ENCODE measurements at regions not wholly inside any gene's neighbourhood (a gene's known extent, or its start where the extent isn't known, plus 50 kb on each side); places are given as distances from the start of the nearest gene placed in this dataset.
A peak's percentile ranks its signal among the peaks of the same experiment; 100 is the strongest.
"Not testable (repeated sequence)": the region's sequence is repeated elsewhere in the genome, so short reads cannot be mapped to it uniquely, and the experiment has no call there.

DNA sequence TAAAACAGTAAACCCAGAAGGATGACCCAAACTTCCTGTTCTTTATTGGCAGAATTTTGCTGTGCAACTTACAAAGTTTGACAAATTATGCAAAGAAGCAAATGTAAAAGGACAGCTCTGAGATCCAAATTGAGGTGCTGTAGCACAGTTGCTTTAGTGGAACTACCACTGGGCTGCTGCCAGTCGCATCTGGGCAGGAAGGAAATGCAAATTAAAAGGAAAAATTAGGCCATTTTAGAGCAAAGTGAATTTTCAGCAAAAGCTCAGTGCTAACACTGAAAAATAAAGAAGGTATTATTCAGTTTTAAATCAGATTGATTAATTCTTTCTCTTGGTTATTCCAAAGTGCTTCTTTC, 104.5 kb downstream of the ZMAT3 start:
- H3K27me3 ChIP-seq (ENCODE audit: control insufficient read depth in 3 of 3, insufficient read depth in 3 of 3, low read length in 3 of 3), result no peaks in the 10 kb centered on the region
- no peak overlapping the region for H3K4me3 ChIP-seq (ENCODE audit: low read length in 3 of 3)
- H3K27ac ChIP-seq (ENCODE audit: low read depth, low read length), result no peak overlapping the region
- no peaks in the 10 kb centered on the region for H3K9me3 ChIP-seq (ENCODE audit: control insufficient read depth in 3 of 3, low read length in 3 of 3)
- H3K36me3 ChIP-seq (ENCODE audit: control insufficient read depth in 3 of 3, insufficient read depth in 3 of 3, low read length in 3 of 3), result no peaks in the 10 kb centered on the region
- H3K9ac ChIP-seq (ENCODE audit: low read depth in 1 of 3, low read length in 3 of 3), result no peak overlapping the region
- H3K4me1 ChIP-seq (ENCODE audit: control insufficient read depth in 3 of 3, insufficient read depth in 3 of 3, low read length in 3 of 3), result peaks cover 5 to 6% (median 6%) of the 10 kb centered on the region in 3 donors

DNA sequence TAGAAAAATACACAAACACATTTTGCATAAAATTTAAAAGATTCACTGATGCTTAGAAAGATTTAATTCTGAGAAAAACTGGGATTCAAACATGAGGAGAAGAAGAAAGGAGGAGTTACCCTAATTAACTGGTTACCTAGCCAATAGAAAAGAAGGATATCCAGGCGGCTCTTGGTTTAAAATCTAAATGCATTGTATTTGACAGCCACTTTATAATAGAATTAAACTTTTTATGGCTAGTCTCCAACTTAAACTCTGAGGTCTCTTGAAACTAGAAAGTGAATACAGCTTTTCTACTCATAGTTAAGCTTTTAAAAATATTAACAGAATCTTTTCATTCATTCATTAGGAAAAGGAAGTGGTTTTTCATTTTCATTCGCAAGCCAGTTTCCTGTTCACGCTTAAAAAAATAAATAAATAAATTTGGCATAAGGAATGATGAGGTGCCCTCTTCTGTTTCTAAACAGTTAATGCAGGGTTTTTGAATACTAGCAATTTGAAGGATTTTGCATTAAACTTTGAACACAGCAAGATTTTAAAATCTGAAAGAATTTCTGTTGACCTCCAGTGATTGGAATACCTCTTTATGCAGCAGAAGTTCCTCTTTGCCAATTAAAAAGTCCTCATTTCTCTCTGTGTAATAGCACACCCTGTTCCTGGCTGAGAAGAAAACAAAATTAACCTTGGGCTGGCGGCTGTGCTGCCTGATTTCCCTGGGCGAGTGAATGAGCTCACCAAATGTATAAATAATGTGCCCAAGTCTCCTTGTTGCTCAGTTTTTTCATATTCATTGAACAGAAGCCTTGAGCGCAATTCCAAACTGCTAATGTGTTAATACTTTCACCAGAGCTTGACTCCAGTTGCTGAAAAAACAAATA, 105.1 kb downstream of the ZMAT3 start:
- no peaks in the 10 kb centered on the region for H3K27me3 ChIP-seq (ENCODE audit: control insufficient read depth in 3 of 3, insufficient read depth in 3 of 3, low read length in 3 of 3)
- peaks cover 4 to 6% (median 5%) of the 10 kb centered on the region in 3 donors for H3K4me1 ChIP-seq (ENCODE audit: control insufficient read depth in 3 of 3, insufficient read depth in 3 of 3, low read length in 3 of 3)
- no peaks in the 10 kb centered on the region for H3K36me3 ChIP-seq (ENCODE audit: control insufficient read depth in 3 of 3, insufficient read depth in 3 of 3, low read length in 3 of 3)
- peak overlapping the region in 1 of 3 donors; percentile 30 for H3K9ac ChIP-seq (ENCODE audit: low read depth in 1 of 3, low read length in 3 of 3)
- peak overlapping the region in 1 of 3 donors; percentile 10 for H3K4me3 ChIP-seq (ENCODE audit: low read length in 3 of 3)
- H3K9me3 ChIP-seq (ENCODE audit: control insufficient read depth in 3 of 3, low read length in 3 of 3), result no peaks in the 10 kb centered on the region
- no peak overlapping the region for H3K27ac ChIP-seq (ENCODE audit: low read depth, low read length)

DNA sequence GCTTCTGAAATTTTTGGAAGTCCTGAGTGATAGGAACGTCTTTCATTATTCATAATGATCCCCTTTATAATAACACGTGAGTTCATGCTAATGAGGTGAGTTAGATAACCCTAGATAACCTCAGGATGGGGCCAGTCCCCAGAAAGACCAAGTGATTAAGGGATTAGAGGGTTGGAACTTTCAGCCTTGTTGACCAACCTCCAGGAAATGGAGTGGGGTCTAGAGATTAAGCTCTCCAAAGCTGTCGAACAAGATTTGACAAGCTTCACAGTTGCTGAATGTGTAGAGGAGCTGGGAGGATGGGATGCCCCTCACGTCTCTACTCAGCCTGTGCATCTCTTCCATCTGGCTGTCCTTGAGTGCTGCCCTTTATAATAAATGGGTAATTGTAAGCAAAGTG, 107.1 kb downstream of the ZMAT3 start:
- H3K36me3 ChIP-seq (ENCODE audit: control insufficient read depth in 3 of 3, insufficient read depth in 3 of 3, low read length in 3 of 3), result no peaks in the 10 kb centered on the region
- H3K27me3 ChIP-seq (ENCODE audit: control insufficient read depth in 3 of 3, insufficient read depth in 3 of 3, low read length in 3 of 3), result no peaks in the 10 kb centered on the region
- no peaks in the 10 kb centered on the region for H3K9me3 ChIP-seq (ENCODE audit: control insufficient read depth in 3 of 3, low read length in 3 of 3)
- peaks cover 4 to 6% (median 5%) of the 10 kb centered on the region in 3 donors for H3K4me1 ChIP-seq (ENCODE audit: control insufficient read depth in 3 of 3, insufficient read depth in 3 of 3, low read length in 3 of 3)
- no peak overlapping the region for H3K27ac ChIP-seq (ENCODE audit: low read depth, low read length)
- no peak overlapping the region for H3K4me3 ChIP-seq (ENCODE audit: low read length in 3 of 3)
- H3K9ac ChIP-seq (ENCODE audit: low read depth in 1 of 3, low read length in 3 of 3), result no peak overlapping the region

DNA sequence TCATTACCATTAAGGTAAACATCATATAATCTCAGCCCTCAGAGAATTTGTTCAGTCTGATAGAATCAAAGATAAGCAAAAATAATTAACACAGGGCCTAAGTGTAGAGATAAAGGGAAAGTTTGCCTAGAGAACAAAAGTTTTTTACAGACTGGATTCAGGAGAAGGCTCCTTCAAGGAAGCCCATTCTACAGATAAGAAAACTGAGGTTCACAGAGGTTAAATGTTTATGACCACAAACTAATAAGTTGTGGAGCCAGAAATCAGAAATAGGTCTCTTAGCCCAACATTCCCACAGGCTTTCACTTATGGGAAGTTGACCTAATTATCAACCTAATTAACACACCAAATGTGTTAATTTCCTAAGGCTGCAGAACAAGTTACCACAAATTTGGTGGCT, 110.7 kb downstream of the ZMAT3 start:
- H3K27me3 ChIP-seq (ENCODE audit: control insufficient read depth in 3 of 3, insufficient read depth in 3 of 3, low read length in 3 of 3), result no peaks in the 10 kb centered on the region
- no peaks in the 10 kb centered on the region for H3K4me1 ChIP-seq (ENCODE audit: control insufficient read depth in 3 of 3, insufficient read depth in 3 of 3, low read length in 3 of 3)
- no peaks in the 10 kb centered on the region for H3K36me3 ChIP-seq (ENCODE audit: control insufficient read depth in 3 of 3, insufficient read depth in 3 of 3, low read length in 3 of 3)
- H3K9me3 ChIP-seq (ENCODE audit: control insufficient read depth in 3 of 3, low read length in 3 of 3), result no peaks in the 10 kb centered on the region
- H3K4me3 ChIP-seq (ENCODE audit: low read length in 3 of 3), result no peak overlapping the region
- H3K9ac ChIP-seq (ENCODE audit: low read depth in 1 of 3, low read length in 3 of 3), result no peak overlapping the region
- no peak overlapping the region for H3K27ac ChIP-seq (ENCODE audit: low read depth, low read length)

DNA sequence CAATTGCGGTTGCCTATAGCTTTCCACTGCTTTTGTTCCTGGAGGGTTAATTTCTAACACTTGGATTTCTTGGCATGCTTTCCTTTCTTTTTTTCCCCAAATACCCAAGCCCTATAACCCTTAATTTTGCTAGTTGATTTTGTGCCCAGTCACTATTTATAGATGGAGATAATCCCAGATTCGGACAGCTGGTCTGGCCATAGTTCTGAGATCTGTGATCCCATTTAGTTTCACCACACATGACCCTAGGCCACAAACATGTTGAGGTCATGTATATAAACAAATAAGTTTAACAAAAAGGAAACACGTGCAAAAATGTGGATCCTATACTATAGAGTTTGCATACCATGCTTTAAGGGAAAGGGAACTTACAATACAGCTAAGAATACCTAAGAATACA, 111.4 kb downstream of the ZMAT3 start:
- Histone ChIP-seq H3K4me1 (ENCODE audit: control insufficient read depth in 3 of 3, insufficient read depth in 3 of 3, low read length in 3 of 3) (no peaks in the 10 kb centered on the region), H3K9ac (ENCODE audit: low read depth in 1 of 3, low read length in 3 of 3) (no peak overlapping the region), H3K4me3 (ENCODE audit: low read length in 3 of 3) (no peak overlapping the region), H3K36me3 (ENCODE audit: control insufficient read depth in 3 of 3, insufficient read depth in 3 of 3, low read length in 3 of 3) (no peaks in the 10 kb centered on the region), H3K27me3 (ENCODE audit: control insufficient read depth in 3 of 3, insufficient read depth in 3 of 3, low read length in 3 of 3) (no peaks in the 10 kb centered on the region), H3K27ac (ENCODE audit: low read depth, low read length) (no peak overlapping the region), H3K9me3 (ENCODE audit: control insufficient read depth in 3 of 3, low read length in 3 of 3) (no peaks in the 10 kb centered on the region)

GRCh38 chr3:178950676-178951075, 120.9 kb downstream of the ZMAT3 start:
- Histone ChIP-seq H3K4me3 (ENCODE audit: low read length in 3 of 3) (no peak overlapping the region), H3K27ac (ENCODE audit: low read depth, low read length) (no peak overlapping the region), H3K4me1 (ENCODE audit: control insufficient read depth in 3 of 3, insufficient read depth in 3 of 3, low read length in 3 of 3) (no peaks in the 10 kb centered on the region), H3K27me3 (ENCODE audit: control insufficient read depth in 3 of 3, insufficient read depth in 3 of 3, low read length in 3 of 3) (no peaks in the 10 kb centered on the region), H3K9me3 (ENCODE audit: control insufficient read depth in 3 of 3, low read length in 3 of 3) (peaks cover 0 to 2% (median 0%) of the 10 kb centered on the region in 3 donors), H3K9ac (ENCODE audit: low read depth in 1 of 3, low read length in 3 of 3) (no peak overlapping the region), H3K36me3 (ENCODE audit: control insufficient read depth in 3 of 3, insufficient read depth in 3 of 3, low read length in 3 of 3) (no peaks in the 10 kb centered on the region)

GRCh38 chr3:178949896-178950295, 121.7 kb downstream of the ZMAT3 start:
- H3K36me3 ChIP-seq (ENCODE audit: control insufficient read depth in 3 of 3, insufficient read depth in 3 of 3, low read length in 3 of 3), result no peaks in the 10 kb centered on the region
- peaks cover 0 to 2% (median 0%) of the 10 kb centered on the region in 3 donors for H3K9me3 ChIP-seq (ENCODE audit: control insufficient read depth in 3 of 3, low read length in 3 of 3)
- no peaks in the 10 kb centered on the region for H3K27me3 ChIP-seq (ENCODE audit: control insufficient read depth in 3 of 3, insufficient read depth in 3 of 3, low read length in 3 of 3)
- H3K4me1 ChIP-seq (ENCODE audit: control insufficient read depth in 3 of 3, insufficient read depth in 3 of 3, low read length in 3 of 3), result no peaks in the 10 kb centered on the region
- H3K4me3 ChIP-seq (ENCODE audit: low read length in 3 of 3), result no peak overlapping the region
- no peak overlapping the region for H3K9ac ChIP-seq (ENCODE audit: low read depth in 1 of 3, low read length in 3 of 3)
- no peak overlapping the region for H3K27ac ChIP-seq (ENCODE audit: low read depth, low read length)

DNA sequence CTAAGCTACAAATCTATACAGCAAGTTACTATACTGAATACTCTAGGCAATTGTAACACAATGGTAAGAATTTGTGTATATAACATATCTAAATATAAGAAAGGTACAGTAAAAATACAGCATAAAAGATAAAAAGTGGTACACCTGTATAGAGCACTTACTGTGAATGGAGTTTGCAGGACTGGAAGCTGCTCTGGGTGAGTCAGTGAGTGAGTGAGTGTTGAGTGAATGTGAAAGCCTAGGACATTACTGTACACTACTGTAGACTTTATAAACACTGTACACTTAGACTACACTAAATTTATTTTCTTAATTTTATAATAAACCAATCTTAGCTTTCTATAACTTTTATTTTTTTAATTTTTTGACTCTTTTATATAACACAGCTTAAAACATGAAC, 123.1 kb downstream of the ZMAT3 start:
- no peaks in the 10 kb centered on the region for H3K36me3 ChIP-seq (ENCODE audit: control insufficient read depth in 3 of 3, insufficient read depth in 3 of 3, low read length in 3 of 3)
- H3K4me3 ChIP-seq (ENCODE audit: low read length in 3 of 3), result no peak overlapping the region
- H3K27ac ChIP-seq (ENCODE audit: low read depth, low read length), result no peak overlapping the region
- no peaks in the 10 kb centered on the region for H3K4me1 ChIP-seq (ENCODE audit: control insufficient read depth in 3 of 3, insufficient read depth in 3 of 3, low read length in 3 of 3)
- H3K27me3 ChIP-seq (ENCODE audit: control insufficient read depth in 3 of 3, insufficient read depth in 3 of 3, low read length in 3 of 3), result no peaks in the 10 kb centered on the region
- peaks cover 0 to 2% (median 0%) of the 10 kb centered on the region in 3 donors for H3K9me3 ChIP-seq (ENCODE audit: control insufficient read depth in 3 of 3, low read length in 3 of 3)
- no peak overlapping the region for H3K9ac ChIP-seq (ENCODE audit: low read depth in 1 of 3, low read length in 3 of 3)

- H3K36me3 ChIP-seq (ENCODE audit: control insufficient read depth in 3 of 3, insufficient read depth in 3 of 3, low read length in 3 of 3), result no peaks in the 10 kb centered on the region
- no peaks in the 10 kb centered on the region for H3K27me3 ChIP-seq (ENCODE audit: control insufficient read depth in 3 of 3, insufficient read depth in 3 of 3, low read length in 3 of 3)
- peaks cover 0 to 2% (median 0%) of the 10 kb centered on the region in 3 donors for H3K9me3 ChIP-seq (ENCODE audit: control insufficient read depth in 3 of 3, low read length in 3 of 3)
- H3K27ac ChIP-seq (ENCODE audit: low read depth, low read length), result no peak overlapping the region
- no peak overlapping the region for H3K4me3 ChIP-seq (ENCODE audit: low read length in 3 of 3)
- H3K4me1 ChIP-seq (ENCODE audit: control insufficient read depth in 3 of 3, insufficient read depth in 3 of 3, low read length in 3 of 3), result no peaks in the 10 kb centered on the region
- no peak overlapping the region for H3K9ac ChIP-seq (ENCODE audit: low read depth in 1 of 3, low read length in 3 of 3)
These were observed 123.9 kb downstream of the ZMAT3 start for GRCh38 chr3:178947738-178948137.

DNA sequence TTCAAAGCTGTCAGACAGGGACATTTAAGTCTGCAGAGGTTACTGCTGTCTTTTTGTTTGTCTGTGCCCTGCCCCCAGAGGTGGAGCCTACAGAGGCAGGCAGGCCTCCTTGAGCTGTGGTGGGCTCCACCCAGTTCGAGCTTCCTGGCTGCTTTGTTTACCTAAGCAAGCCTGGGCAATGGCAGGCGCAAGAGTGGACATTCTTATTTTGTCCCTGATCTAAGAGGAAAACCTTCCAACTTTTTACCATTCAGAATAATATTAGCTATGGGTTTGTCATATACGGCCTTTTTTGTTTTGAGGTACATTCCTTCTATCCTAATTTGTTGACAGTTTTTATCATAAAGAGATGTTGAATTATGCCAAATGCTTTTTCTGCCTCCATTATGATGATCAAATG, 129.3 kb downstream of the ZMAT3 start:
- not testable (repeated sequence) for H3K27me3 ChIP-seq (ENCODE audit: control insufficient read depth in 3 of 3, insufficient read depth in 3 of 3, low read length in 3 of 3); H3K4me3 ChIP-seq (ENCODE audit: low read length in 3 of 3); H3K27ac ChIP-seq (ENCODE audit: low read depth, low read length); H3K4me1 ChIP-seq (ENCODE audit: control insufficient read depth in 3 of 3, insufficient read depth in 3 of 3, low read length in 3 of 3); H3K9ac ChIP-seq (ENCODE audit: low read depth in 1 of 3, low read length in 3 of 3); H3K36me3 ChIP-seq (ENCODE audit: control insufficient read depth in 3 of 3, insufficient read depth in 3 of 3, low read length in 3 of 3); H3K9me3 ChIP-seq (ENCODE audit: control insufficient read depth in 3 of 3, low read length in 3 of 3)
